ENCODE measurements at regions not wholly inside any gene's neighbourhood (a gene's known extent, or its start where the extent isn't known, plus 50 kb on each side); places are given as distances from the start of the nearest gene placed in this dataset.
"Not testable (repeated sequence)": the region's sequence is repeated elsewhere in the genome, so short reads cannot be mapped to it uniquely, and the experiment has no call there.

DNA sequence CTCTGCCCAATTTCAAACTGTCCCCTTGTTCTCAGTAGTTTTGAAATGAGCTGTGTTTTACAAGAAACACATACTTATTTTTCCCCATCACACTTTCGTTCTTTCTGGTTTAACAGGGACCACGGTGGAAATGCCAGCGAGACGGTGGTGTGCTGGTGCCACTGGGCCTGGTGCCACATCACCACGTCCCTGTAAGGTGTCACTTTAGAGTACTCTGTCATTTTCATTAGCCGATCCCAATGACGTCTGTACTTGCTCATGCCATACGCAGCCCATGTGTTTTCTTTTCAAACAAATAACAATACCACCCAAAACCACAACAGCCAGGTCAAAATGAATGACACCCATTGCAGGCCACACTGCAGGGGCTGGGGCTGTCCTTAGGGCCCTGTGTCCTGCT, 4416.8 kb upstream of the TPTE start:
- H3K27ac Mint-ChIP-seq (ENCODE audit: low read depth, unreplicated experiment); H3K4me1 Mint-ChIP-seq (ENCODE audit: insufficient read depth, unreplicated experiment); H3K27me3 Mint-ChIP-seq (ENCODE audit: insufficient read depth, unreplicated experiment); POLR2A ChIA-PET; H3K36me3 Mint-ChIP-seq (ENCODE audit: insufficient read depth, unreplicated experiment); intact Hi-C loops (cut with micrococcal nuclease); H3K9me3 Mint-ChIP-seq (ENCODE audit: unreplicated experiment); CTCF ChIA-PET; BruUV-seq (replicated peaks); DNase-seq (ENCODE audit: unreplicated experiment); H3K4me3 Mint-ChIP-seq (ENCODE audit: unreplicated experiment): not testable (repeated sequence)

DNA sequence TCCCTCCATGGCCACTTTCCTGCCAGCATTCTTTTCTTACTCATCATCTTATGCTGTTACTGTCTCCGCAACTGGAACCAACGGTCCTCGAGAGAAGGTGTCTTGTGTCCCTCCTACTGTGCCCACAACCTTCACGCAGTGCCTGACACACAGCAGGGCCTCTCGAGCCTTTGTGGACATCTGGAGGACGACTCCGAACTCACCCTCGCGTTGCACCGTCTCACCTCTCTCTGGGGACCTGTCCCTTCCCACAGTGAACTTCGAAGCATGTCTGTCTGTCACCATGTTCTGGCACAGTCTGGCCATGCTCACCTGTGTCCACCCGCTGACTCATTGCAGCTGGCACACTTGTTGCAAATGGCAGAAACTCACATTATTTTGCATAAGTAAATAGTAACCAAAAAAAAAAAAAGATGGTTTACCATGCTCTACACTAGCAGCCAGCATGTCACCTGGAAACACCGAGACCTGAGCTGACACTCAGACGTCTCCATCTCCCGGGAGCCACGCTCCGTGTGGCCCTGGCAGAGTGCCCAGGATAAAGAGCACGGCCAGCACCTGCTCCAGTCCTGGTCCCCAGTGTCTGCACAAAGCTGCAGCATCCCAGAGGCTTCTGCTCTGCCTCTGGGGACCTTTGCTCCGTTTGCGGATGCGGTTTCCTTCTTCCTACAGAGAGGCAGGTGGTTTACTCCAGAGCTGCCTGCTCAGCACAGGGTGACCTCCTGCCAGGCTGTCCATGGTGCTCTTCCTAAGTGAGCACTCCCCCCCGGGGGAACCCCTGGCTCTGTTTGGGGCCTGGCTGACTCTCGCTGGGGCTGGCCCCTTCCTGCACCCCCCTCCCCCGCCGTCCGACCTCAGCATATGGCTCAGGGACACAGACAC, 4414.5 kb upstream of the TPTE start:
- intact Hi-C loops (cut with micrococcal nuclease); POLR2A ChIA-PET; H3K4me1 Mint-ChIP-seq (ENCODE audit: insufficient read depth, unreplicated experiment); H3K27ac Mint-ChIP-seq (ENCODE audit: low read depth, unreplicated experiment); CTCF ChIA-PET; H3K36me3 Mint-ChIP-seq (ENCODE audit: insufficient read depth, unreplicated experiment); BruUV-seq (replicated peaks); H3K27me3 Mint-ChIP-seq (ENCODE audit: insufficient read depth, unreplicated experiment); DNase-seq (ENCODE audit: unreplicated experiment); H3K9me3 Mint-ChIP-seq (ENCODE audit: unreplicated experiment); H3K4me3 Mint-ChIP-seq (ENCODE audit: unreplicated experiment): not testable (repeated sequence)

DNA sequence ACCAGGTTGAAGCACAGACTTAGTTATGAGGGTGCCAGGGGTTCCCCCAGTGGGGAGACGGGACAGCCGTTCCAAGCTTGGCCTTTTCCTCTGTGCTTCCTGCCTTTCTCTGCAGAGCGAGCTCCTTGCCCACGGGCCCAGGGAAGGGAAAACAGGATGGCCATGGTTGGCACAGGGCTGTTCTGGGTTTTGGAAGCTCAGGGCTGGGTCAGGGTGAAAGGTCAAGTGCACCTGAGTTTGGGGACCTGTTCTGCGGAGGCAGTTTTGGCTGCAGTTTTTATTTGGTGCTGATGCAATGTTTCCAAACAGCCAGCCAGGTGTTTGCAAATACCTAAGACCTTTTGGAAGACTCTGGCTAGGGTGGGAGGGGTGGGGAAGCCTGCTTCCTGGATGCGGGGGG, 4412.5 kb upstream of the TPTE start:
- H3K4me1 Mint-ChIP-seq (ENCODE audit: insufficient read depth, unreplicated experiment); BruUV-seq (replicated peaks); H3K9me3 Mint-ChIP-seq (ENCODE audit: unreplicated experiment); DNase-seq (ENCODE audit: unreplicated experiment); intact Hi-C loops (cut with micrococcal nuclease); H3K27ac Mint-ChIP-seq (ENCODE audit: low read depth, unreplicated experiment); H3K4me3 Mint-ChIP-seq (ENCODE audit: unreplicated experiment); H3K36me3 Mint-ChIP-seq (ENCODE audit: insufficient read depth, unreplicated experiment); CTCF ChIA-PET; H3K27me3 Mint-ChIP-seq (ENCODE audit: insufficient read depth, unreplicated experiment); POLR2A ChIA-PET: not testable (repeated sequence)

DNA sequence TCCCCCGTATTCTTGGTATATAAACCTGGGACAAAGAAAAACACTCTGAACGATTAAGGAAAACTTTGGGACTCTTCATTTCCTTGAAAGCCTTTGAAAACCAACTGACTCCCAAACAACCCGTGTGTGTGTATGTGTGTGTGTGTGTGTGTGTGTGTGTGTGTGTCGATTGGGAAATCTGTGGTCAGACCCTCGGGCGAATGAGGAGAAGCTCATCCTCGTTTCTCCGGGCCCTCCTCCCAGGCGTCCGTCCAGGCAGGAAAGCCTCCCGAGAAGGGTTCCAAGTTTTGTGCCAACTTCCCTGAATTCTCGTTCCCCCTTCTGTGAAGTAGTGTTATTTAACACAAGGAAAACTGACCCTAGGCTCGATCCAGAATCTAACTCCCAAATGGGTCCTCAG, 4411.6 kb upstream of the TPTE start:
- H3K4me1 Mint-ChIP-seq (ENCODE audit: insufficient read depth, unreplicated experiment); BruUV-seq (replicated peaks); POLR2A ChIA-PET; H3K27me3 Mint-ChIP-seq (ENCODE audit: insufficient read depth, unreplicated experiment); intact Hi-C loops (cut with micrococcal nuclease); H3K36me3 Mint-ChIP-seq (ENCODE audit: insufficient read depth, unreplicated experiment); H3K9me3 Mint-ChIP-seq (ENCODE audit: unreplicated experiment); H3K27ac Mint-ChIP-seq (ENCODE audit: low read depth, unreplicated experiment); CTCF ChIA-PET: not testable (repeated sequence)
- peak overlapping the region; percentile 21 for H3K4me3 Mint-ChIP-seq (ENCODE audit: unreplicated experiment)
- DNase-seq (ENCODE audit: unreplicated experiment), result peak; percentile 62

DNA sequence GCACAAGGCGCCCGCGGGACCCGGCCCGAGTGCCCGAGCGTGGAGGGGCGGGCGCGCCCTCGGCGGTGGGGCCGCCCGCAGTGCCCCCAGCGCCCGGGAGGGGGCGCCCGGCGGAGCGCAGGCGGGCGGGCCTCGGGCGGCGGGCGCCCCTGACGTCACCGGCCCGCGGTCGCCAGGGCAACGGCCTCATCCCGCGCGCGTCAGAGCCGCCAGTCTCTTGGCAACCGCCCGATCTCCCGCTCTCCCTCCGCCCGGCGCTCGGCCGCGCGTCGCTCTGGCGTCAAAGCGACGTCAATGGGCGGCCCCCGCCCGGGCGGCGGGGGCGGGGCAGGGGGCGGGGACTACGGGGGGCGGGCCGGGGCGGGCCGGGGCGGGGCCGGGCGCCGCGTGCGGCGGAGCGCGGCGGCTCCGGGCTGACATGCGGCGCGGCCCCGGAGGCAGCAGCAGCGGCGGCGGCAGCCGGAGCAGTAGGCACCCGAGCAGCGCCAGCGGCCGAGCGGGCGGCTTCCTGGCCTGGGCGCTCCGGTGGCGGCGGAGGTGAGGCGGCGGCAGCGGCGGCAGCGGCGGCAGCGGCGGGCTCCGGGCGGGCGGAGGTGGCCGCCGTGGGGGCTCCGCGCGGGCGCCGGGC, 4410.6 kb upstream of the TPTE start:
- H3K9me3 Mint-ChIP-seq (ENCODE audit: unreplicated experiment); intact Hi-C loops (cut with micrococcal nuclease); POLR2A ChIA-PET; H3K4me1 Mint-ChIP-seq (ENCODE audit: insufficient read depth, unreplicated experiment); CTCF ChIA-PET; H3K36me3 Mint-ChIP-seq (ENCODE audit: insufficient read depth, unreplicated experiment); DNase-seq (ENCODE audit: unreplicated experiment); H3K4me3 Mint-ChIP-seq (ENCODE audit: unreplicated experiment); H3K27me3 Mint-ChIP-seq (ENCODE audit: insufficient read depth, unreplicated experiment); BruUV-seq (replicated peaks); H3K27ac Mint-ChIP-seq (ENCODE audit: low read depth, unreplicated experiment): not testable (repeated sequence)

DNA sequence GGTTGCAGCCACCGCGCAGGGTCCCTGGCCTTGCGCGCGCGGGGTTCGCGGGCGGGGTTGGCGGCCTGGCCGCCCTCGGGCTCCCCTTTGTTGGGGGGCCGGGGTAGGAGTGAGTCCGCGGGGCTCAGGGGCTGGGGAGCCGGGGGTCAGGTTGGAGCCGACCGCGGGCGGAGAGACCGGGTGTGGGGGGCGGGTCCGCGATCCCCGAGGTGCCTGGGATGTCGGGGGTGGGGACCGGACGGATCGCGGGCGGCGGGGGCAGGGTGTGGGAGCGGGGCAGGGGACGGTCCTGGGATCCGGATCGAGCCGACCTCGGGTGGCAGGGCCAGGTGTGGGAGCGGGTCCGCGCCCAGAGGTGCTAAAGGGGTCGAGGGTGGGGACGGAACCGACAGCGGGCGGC, 4410.0 kb upstream of the TPTE start:
- POLR2A ChIA-PET; DNase-seq (ENCODE audit: unreplicated experiment); H3K4me1 Mint-ChIP-seq (ENCODE audit: insufficient read depth, unreplicated experiment); H3K36me3 Mint-ChIP-seq (ENCODE audit: insufficient read depth, unreplicated experiment); intact Hi-C loops (cut with micrococcal nuclease); BruUV-seq (replicated peaks); H3K27me3 Mint-ChIP-seq (ENCODE audit: insufficient read depth, unreplicated experiment); H3K4me3 Mint-ChIP-seq (ENCODE audit: unreplicated experiment); H3K27ac Mint-ChIP-seq (ENCODE audit: low read depth, unreplicated experiment); CTCF ChIA-PET; H3K9me3 Mint-ChIP-seq (ENCODE audit: unreplicated experiment): not testable (repeated sequence)

DNA sequence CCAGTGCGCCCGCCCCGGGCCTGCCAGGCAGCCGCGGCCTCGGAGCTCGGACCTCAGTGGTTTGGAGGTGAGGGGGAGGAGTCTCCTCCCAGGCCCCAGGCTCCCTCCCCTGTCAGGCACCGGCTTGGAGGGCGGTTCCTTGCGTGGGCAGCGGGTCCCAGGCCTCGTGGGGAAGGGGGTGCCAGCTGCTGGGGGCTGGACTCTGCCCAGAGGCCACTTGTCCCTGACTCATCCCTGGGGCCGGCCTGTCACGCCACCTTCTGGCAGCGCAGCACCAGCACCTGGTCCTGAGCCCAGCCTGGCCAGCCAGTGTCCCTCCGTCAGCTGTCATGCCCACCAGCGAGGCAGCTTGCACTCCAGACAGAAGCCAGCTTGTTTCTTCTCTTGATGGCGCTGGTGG, 4403.0 kb upstream of the TPTE start:
- H3K9me3 Mint-ChIP-seq (ENCODE audit: unreplicated experiment); BruUV-seq (replicated peaks); H3K4me3 Mint-ChIP-seq (ENCODE audit: unreplicated experiment); H3K27ac Mint-ChIP-seq (ENCODE audit: low read depth, unreplicated experiment); CTCF ChIA-PET; H3K36me3 Mint-ChIP-seq (ENCODE audit: insufficient read depth, unreplicated experiment); intact Hi-C loops (cut with micrococcal nuclease); H3K4me1 Mint-ChIP-seq (ENCODE audit: insufficient read depth, unreplicated experiment); POLR2A ChIA-PET; DNase-seq (ENCODE audit: unreplicated experiment); H3K27me3 Mint-ChIP-seq (ENCODE audit: insufficient read depth, unreplicated experiment): not testable (repeated sequence)

DNA sequence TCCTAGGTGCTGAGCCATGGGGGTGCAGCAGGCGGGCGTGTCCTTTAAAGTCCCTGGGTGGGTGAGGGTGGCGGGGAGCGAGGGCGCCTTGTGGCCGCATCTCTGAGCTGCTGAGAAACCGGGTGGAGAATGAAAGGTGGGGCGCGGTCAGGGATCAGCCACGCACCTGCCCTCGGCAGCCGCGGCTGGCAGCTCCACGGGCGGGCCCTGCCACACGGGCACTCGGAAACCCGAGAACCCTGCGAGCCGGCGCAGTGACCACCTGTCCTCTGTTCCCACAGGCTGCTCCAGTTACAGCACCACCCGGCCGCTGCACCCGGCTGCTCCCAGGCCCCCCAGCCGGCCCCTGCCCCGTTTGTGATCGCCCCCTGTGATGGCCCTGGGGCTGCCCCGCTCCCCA, 4400.5 kb upstream of the TPTE start:
- H3K4me3 Mint-ChIP-seq (ENCODE audit: unreplicated experiment); H3K36me3 Mint-ChIP-seq (ENCODE audit: insufficient read depth, unreplicated experiment); CTCF ChIA-PET; intact Hi-C loops (cut with micrococcal nuclease); POLR2A ChIA-PET; BruUV-seq (replicated peaks); H3K27me3 Mint-ChIP-seq (ENCODE audit: insufficient read depth, unreplicated experiment); H3K9me3 Mint-ChIP-seq (ENCODE audit: unreplicated experiment); DNase-seq (ENCODE audit: unreplicated experiment); H3K27ac Mint-ChIP-seq (ENCODE audit: low read depth, unreplicated experiment); H3K4me1 Mint-ChIP-seq (ENCODE audit: insufficient read depth, unreplicated experiment): not testable (repeated sequence)

DNA sequence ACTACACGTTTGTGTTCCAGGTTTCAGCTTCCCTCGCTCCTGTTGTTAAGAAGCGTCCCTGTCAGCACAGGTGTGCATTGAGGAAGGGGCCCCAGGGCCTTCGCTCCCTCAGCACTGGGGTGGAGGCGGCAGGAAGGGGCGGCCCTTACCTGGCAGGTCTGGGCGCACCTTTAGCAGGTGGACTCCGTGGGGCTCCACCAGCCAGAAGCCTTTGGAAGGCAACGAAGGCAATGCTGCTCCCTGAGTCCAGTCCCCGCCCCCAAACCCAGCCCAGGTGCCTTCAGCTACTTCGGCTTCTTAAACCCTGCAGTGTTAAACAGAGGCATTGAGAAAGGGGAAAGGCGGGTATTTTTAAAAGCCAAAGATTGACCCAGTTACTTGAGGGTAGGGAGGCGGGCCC, 4398.8 kb upstream of the TPTE start:
- BruUV-seq (replicated peaks), result TSS peak; percentile 53
- POLR2A ChIA-PET; H3K27me3 Mint-ChIP-seq (ENCODE audit: insufficient read depth, unreplicated experiment); H3K4me1 Mint-ChIP-seq (ENCODE audit: insufficient read depth, unreplicated experiment); H3K9me3 Mint-ChIP-seq (ENCODE audit: unreplicated experiment); H3K27ac Mint-ChIP-seq (ENCODE audit: low read depth, unreplicated experiment); H3K36me3 Mint-ChIP-seq (ENCODE audit: insufficient read depth, unreplicated experiment); DNase-seq (ENCODE audit: unreplicated experiment); CTCF ChIA-PET; H3K4me3 Mint-ChIP-seq (ENCODE audit: unreplicated experiment); intact Hi-C loops (cut with micrococcal nuclease): not testable (repeated sequence)
